ENCODE measurements at regions not wholly inside any gene's neighbourhood (a gene's known extent, or its start where the extent isn't known, plus 50 kb on each side); places are given as distances from the start of the nearest gene placed in this dataset.

DNA sequence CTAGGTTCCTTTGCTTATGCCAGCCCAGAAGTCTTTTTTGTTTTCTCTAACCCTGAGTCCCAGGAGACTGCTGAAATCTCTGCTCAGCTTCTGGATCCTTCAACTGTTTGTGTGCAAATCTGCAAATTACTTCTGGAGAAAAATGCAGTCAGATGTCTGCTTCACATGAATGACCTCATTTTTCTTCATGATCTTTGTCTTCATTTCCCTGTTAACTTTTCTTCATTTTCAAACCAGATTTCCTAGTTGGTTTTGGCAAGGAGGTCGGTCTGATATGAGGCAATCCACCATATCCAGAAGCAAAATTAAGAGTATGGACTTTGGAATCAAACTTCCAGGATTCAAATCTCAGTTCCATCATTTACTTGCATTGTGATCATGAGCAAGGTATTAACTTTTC, 66.8 kb downstream of the ZNF503 start:
- H3F3A ChIP-seq (ENCODE audit: insufficient read depth) = no peaks in the 10 kb centered on the region
- H4K20me1 ChIP-seq (ENCODE audit: low read depth, low read length) = no peaks in the 10 kb centered on the region
- no peak overlapping the region for H3K27ac ChIP-seq (ENCODE audit: low read depth, low read length)
- H2AFZ ChIP-seq (ENCODE audit: low read depth, low read length, severe bottlenecking) = no peak overlapping the region
- H3K79me2 ChIP-seq (ENCODE audit: insufficient read depth, low read length) = no peaks in the 10 kb centered on the region
- H3K27me3 ChIP-seq (ENCODE audit: low read length) = no peaks in the 10 kb centered on the region
- H3K36me3 ChIP-seq (ENCODE audit: low read length) = no peaks in the 10 kb centered on the region
- H3K4me3 ChIP-seq (ENCODE audit: insufficient read depth, low read length, poor library complexity, severe bottlenecking) = no peak overlapping the region
- H3K9me3 ChIP-seq (ENCODE audit: insufficient read depth, low read length) = no peaks in the 10 kb centered on the region
- TF ChIP-seq EZH2phosphoT487 (conservative IDR thresholded peaks at IDR 0.05; ENCODE audit: low read length) = no peak
- TF ChIP-seq, protein P1, sequence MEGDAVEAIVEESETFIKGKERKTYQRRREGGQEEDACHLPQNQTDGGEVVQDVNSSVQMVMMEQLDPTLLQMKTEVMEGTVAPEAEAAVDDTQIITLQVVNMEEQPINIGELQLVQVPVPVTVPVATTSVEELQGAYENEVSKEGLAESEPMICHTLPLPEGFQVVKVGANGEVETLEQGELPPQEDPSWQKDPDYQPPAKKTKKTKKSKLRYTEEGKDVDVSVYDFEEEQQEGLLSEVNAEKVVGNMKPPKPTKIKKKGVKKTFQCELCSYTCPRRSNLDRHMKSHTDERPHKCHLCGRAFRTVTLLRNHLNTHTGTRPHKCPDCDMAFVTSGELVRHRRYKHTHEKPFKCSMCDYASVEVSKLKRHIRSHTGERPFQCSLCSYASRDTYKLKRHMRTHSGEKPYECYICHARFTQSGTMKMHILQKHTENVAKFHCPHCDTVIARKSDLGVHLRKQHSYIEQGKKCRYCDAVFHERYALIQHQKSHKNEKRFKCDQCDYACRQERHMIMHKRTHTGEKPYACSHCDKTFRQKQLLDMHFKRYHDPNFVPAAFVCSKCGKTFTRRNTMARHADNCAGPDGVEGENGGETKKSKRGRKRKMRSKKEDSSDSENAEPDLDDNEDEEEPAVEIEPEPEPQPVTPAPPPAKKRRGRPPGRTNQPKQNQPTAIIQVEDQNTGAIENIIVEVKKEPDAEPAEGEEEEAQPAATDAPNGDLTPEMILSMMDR (IDR thresholded peaks at IDR 0.05; ENCODE audit: insufficient read depth, low read length, poor library complexity, severe bottlenecking) = no peak
- H3K4me2 ChIP-seq (ENCODE audit: low read depth, low read length, poor library complexity, severe bottlenecking) = no peak overlapping the region
- no peak overlapping the region for H3K9ac ChIP-seq (ENCODE audit: low read length)
- H3K9me2 ChIP-seq (replicated peaks; ENCODE audit: insufficient read depth, low read length) = no peaks in the 10 kb centered on the region

- H3K27ac ChIP-seq (ENCODE audit: low read depth, low read length) = no peak overlapping the region
- H2AFZ ChIP-seq (ENCODE audit: low read depth, low read length, severe bottlenecking) = no peak overlapping the region
- no peaks in the 10 kb centered on the region for H3K79me2 ChIP-seq (ENCODE audit: insufficient read depth, low read length)
- no peaks in the 10 kb centered on the region for H3F3A ChIP-seq (ENCODE audit: insufficient read depth)
- H4K20me1 ChIP-seq (ENCODE audit: low read depth, low read length) = no peaks in the 10 kb centered on the region
- no peak for TF ChIP-seq EZH2phosphoT487 (conservative IDR thresholded peaks at IDR 0.05; ENCODE audit: low read length)
- TF ChIP-seq, protein P1 (IDR thresholded peaks at IDR 0.05; ENCODE audit: insufficient read depth, low read length, poor library complexity, severe bottlenecking) = no peak
- H3K4me2 ChIP-seq (ENCODE audit: low read depth, low read length, poor library complexity, severe bottlenecking) = no peak overlapping the region
- no peak overlapping the region for H3K4me3 ChIP-seq (ENCODE audit: insufficient read depth, low read length, poor library complexity, severe bottlenecking)
- no peaks in the 10 kb centered on the region for H3K9me3 ChIP-seq (ENCODE audit: insufficient read depth, low read length)
- no peaks in the 10 kb centered on the region for H3K27me3 ChIP-seq (ENCODE audit: low read length)
- H3K9me2 ChIP-seq (replicated peaks; ENCODE audit: insufficient read depth, low read length) = no peaks in the 10 kb centered on the region
- no peaks in the 10 kb centered on the region for H3K36me3 ChIP-seq (ENCODE audit: low read length)
- no peak overlapping the region for H3K9ac ChIP-seq (ENCODE audit: low read length)
Measured at GRCh38 chr10:75332081-75332480, 69.5 kb downstream of the ZNF503 start.

- Histone ChIP-seq H3K27me3 (ENCODE audit: low read length) (no peaks in the 10 kb centered on the region), H3K9me2 (replicated peaks; ENCODE audit: insufficient read depth, low read length) (no peaks in the 10 kb centered on the region), H2AFZ (ENCODE audit: low read depth, low read length, severe bottlenecking) (no peak overlapping the region), H3K4me3 (ENCODE audit: insufficient read depth, low read length, poor library complexity, severe bottlenecking) (no peak overlapping the region), H3F3A (ENCODE audit: insufficient read depth) (no peaks in the 10 kb centered on the region), H3K36me3 (ENCODE audit: low read length) (no peaks in the 10 kb centered on the region), H3K4me2 (ENCODE audit: low read depth, low read length, poor library complexity, severe bottlenecking) (no peak overlapping the region), H3K79me2 (ENCODE audit: insufficient read depth, low read length) (no peaks in the 10 kb centered on the region), H3K27ac (ENCODE audit: low read depth, low read length) (no peak overlapping the region), H3K9me3 (ENCODE audit: insufficient read depth, low read length) (no peaks in the 10 kb centered on the region), H4K20me1 (ENCODE audit: low read depth, low read length) (no peaks in the 10 kb centered on the region), H3K9ac (ENCODE audit: low read length) (no peak overlapping the region)
- TF ChIP-seq, protein P1 (IDR thresholded peaks at IDR 0.05; ENCODE audit: insufficient read depth, low read length, poor library complexity, severe bottlenecking) = no peak
- TF ChIP-seq EZH2phosphoT487 (conservative IDR thresholded peaks at IDR 0.05; ENCODE audit: low read length) = no peak
Measured at GRCh38 chr10:75331081-75331480, 70.5 kb downstream of the ZNF503 start.
